ENCODE measurements at regions not wholly inside any gene's neighbourhood (a gene's known extent, or its start where the extent isn't known, plus 50 kb on each side); places are given as distances from the start of the nearest gene placed in this dataset.

DNA sequence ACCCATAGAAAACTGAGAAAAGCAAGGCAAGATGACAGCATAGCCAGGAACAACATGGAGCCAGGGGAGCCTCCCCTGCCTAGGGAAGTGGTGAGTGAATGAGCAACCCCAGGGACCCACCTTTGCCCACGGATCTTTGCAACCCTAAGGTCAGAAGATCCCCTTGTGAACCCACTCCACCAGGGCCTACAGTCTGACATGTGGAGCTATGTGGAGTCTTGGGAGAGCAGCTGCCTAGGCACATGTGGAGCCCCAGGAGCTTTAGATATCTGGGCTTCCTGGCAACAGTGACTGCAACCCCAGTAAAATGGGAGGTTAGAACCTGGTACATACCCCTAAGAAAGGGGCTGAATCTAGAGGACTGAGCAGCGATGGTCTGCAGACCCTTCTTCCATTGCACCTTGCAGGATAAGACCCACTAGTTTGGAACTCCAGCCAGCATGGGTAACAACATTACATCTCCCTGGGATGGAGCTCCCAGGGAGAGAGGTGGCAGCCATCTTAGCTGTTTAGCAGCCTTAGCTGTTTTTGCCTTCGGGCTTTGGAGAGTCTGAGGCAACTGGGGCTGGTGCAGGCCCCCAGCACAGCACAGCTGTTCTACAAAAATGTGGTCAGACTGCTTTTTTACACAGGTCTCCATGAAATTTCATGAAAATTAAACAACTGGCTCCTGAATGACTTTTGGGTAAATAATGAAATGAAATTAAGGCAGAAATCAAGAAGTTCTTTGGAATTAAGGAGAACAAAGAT lies 104.7 kb upstream of the TRIM2 start:
- TF ChIP-seq, protein P1, sequence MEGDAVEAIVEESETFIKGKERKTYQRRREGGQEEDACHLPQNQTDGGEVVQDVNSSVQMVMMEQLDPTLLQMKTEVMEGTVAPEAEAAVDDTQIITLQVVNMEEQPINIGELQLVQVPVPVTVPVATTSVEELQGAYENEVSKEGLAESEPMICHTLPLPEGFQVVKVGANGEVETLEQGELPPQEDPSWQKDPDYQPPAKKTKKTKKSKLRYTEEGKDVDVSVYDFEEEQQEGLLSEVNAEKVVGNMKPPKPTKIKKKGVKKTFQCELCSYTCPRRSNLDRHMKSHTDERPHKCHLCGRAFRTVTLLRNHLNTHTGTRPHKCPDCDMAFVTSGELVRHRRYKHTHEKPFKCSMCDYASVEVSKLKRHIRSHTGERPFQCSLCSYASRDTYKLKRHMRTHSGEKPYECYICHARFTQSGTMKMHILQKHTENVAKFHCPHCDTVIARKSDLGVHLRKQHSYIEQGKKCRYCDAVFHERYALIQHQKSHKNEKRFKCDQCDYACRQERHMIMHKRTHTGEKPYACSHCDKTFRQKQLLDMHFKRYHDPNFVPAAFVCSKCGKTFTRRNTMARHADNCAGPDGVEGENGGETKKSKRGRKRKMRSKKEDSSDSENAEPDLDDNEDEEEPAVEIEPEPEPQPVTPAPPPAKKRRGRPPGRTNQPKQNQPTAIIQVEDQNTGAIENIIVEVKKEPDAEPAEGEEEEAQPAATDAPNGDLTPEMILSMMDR (IDR thresholded peaks at IDR 0.05) = no peak
- no peak for TF ChIP-seq POLR2A (IDR thresholded peaks at IDR 0.05)

Data from esophagus squamous epithelium (tissue), 4 donors.